HCT116 (cell line): ENCODE measurements at regions not wholly inside any gene's neighbourhood (a gene's known extent, or its start where the extent isn't known, plus 50 kb on each side); places are given as distances from the start of the nearest gene placed in this dataset.
"Not testable (repeated sequence)": the region's sequence is repeated elsewhere in the genome, so short reads cannot be mapped to it uniquely, and the experiment has no call there.

Experiments used
- ATAC-seq: fragments of 200-7000 bp; cut with Tn5 transposase; 2 replicates; pipeline ENCODE4 v1.9.1; 2020; ENCODE audit warnings: mild to moderate bottlenecking, moderate library complexity
- BruUV-seq: library from RNA; stranded (reverse); fragments of 400-500 nt; replicated peaks from 2 replicates; lab custom pipeline; 2021; lab: Mats Ljungman, UMichigan
- CTCF ChIA-PET: fragments of 300-600 bp; sonication (Branson Sonifier 250); formaldehyde crosslinking; loops from one replicate; lab custom pipeline; 2021; ENCODE audit warnings: antibody characterized with exemption; lab: Charles Lee
- POLR2A ChIA-PET: fragments of 300-600, 350-600 bp; sonication (Branson Sonifier 250); formaldehyde crosslinking; loops from one replicate; lab custom pipeline; 2021; ENCODE audit warnings: antibody characterized with exemption; lab: Charles Lee
- RAD21 ChIA-PET, 2 experiments: fragments of 300-600 bp; sonication (Branson Sonifier 250); formaldehyde crosslinking; loops; one replicate each; lab custom pipeline; 2023; ENCODE audit warnings: low total read pairs in 2 of 2; ENCODE audit not compliant: uncharacterized antibody in 2 of 2, unreplicated experiment in 2 of 2, low non-redundant PET in 1 of 2; lab: Charles Lee
- DNase-seq: peaks from one replicate; pipeline ENCODE4 v3.0.0-alpha.2; 2010; ENCODE audit warnings: low read depth, low spot score
- H2AFZ ChIP-seq: fragments of 200-600 bp; shearing (Covaris generic), sonication (generic); 2 replicates; pipeline ENCODE4 v1.6.1; 2017; ENCODE audit warnings: low read depth, mixed run types, mixed read lengths, antibody characterized with exemption, low read length; ENCODE audit not compliant: poor library complexity, severe bottlenecking
- H3K27ac ChIP-seq: 2 replicates; pipeline ENCODE4 v1.5.1; 2012; ENCODE audit warnings: low read depth, low read length
- H3K27me3 ChIP-seq: fragments of 200-600 bp; sonication (generic); 2 replicates; pipeline ENCODE4 v1.6.1; 2016; ENCODE audit warnings: mixed run types, low read length, mixed read lengths; ENCODE audit not compliant: insufficient read depth
- H3K36me3 ChIP-seq, 2 experiments: fragments of 200-500 bp in 1 of 2; fragments of 200-600 bp in 1 of 2; sonication (Bioruptor generic) in 1 of 2; sonication (generic) in 1 of 2; 2 replicates each; pipeline versions ENCODE4 v1.5.1 to v1.6.1; 2014 to 2016; ENCODE audit warnings: low read length in 2 of 2, inconsistent platforms in 1 of 2, mixed read lengths in 1 of 2, mixed run types in 1 of 2; ENCODE audit not compliant: insufficient read depth in 2 of 2, control insufficient read depth in 1 of 2
- H3K4me1 ChIP-seq, 2 experiments: fragments of 200-600 bp in 1 of 2; sonication (generic) in 1 of 2; 2 replicates each; pipeline versions ENCODE4 v1.5.1 to v1.6.1; 2012 to 2017; ENCODE audit warnings: low read length in 2 of 2, inconsistent platforms in 1 of 2, mild to moderate bottlenecking in 1 of 2, mixed read lengths in 1 of 2, mixed run types in 1 of 2, moderate library complexity in 1 of 2; ENCODE audit not compliant: insufficient read depth in 2 of 2, control insufficient read depth in 1 of 2
- H3K4me2 ChIP-seq: fragments of 200-600 bp; sonication (generic); 2 replicates; pipeline ENCODE4 v1.6.1; 2017; ENCODE audit warnings: mixed run types, low read length, mixed read lengths
- H3K4me3 ChIP-seq, 2 experiments: fragments of 200-600 bp in 1 of 2; sonication (generic) in 1 of 2; replicated peaks in 1 of 2; 2 replicates each; pipeline ENCODE4 v1.5.1; 2011 to 2016; ENCODE audit warnings: low read length in 2 of 2, control low read depth in 1 of 2, low read depth in 1 of 2, mild to moderate bottlenecking in 1 of 2, mixed read lengths in 1 of 2, mixed run types in 1 of 2
- H3K79me2 ChIP-seq: fragments of 200-600 bp; sonication (generic); 2 replicates; pipeline ENCODE4 v1.6.1; 2017; ENCODE audit warnings: mild to moderate bottlenecking, mixed run types, low read length, moderate library complexity, mixed read lengths; ENCODE audit not compliant: insufficient read depth
- H3K9ac ChIP-seq: fragments of 200-600 bp; sonication (generic); 2 replicates; pipeline ENCODE4 v1.6.1; 2016; ENCODE audit warnings: low read length, mixed read lengths
- H3K9me2 ChIP-seq: fragments of 200-600 bp; sonication (generic), shearing (Covaris generic); 2 replicates; pipeline ENCODE4 v1.6.1; 2017; ENCODE audit warnings: mixed run types, mild to moderate bottlenecking, moderate library complexity; ENCODE audit not compliant: insufficient read depth
- H3K9me3 ChIP-seq, 2 experiments: fragments of 200-500 bp in 1 of 2; fragments of 200-600 bp in 1 of 2; sonication (Bioruptor generic) in 1 of 2; sonication (generic) in 1 of 2; 2 replicates each; pipeline ENCODE4 v1.6.1; 2014 to 2017; ENCODE audit warnings: low read length in 2 of 2, mixed read lengths in 2 of 2, inconsistent platforms in 1 of 2, low read depth in 1 of 2, mild to moderate bottlenecking in 1 of 2, mixed run types in 1 of 2, moderate library complexity in 1 of 2; ENCODE audit not compliant: control insufficient read depth in 1 of 2, insufficient read depth in 1 of 2
- H4K20me1 ChIP-seq: fragments of 200-600 bp; sonication (generic), shearing (Covaris generic); 2 replicates; pipeline ENCODE4 v1.6.1; 2017; ENCODE audit warnings: mixed run types, mild to moderate bottlenecking, moderate library complexity; ENCODE audit not compliant: insufficient read depth
- CBX3 ChIP-seq: IDR thresholded peaks from 2 replicates; pipeline ENCODE4 v1.6.1; 2012; ENCODE audit warnings: low read depth
- CEBPB ChIP-seq: IDR thresholded peaks from 2 replicates; pipeline ENCODE4 v1.6.1; 2012; ENCODE audit warnings: low read depth
- ELF1 ChIP-seq: IDR thresholded peaks from 2 replicates; pipeline ENCODE4 v1.6.1; 2012; ENCODE audit warnings: low read depth, borderline replicate concordance
- EZH2 ChIP-seq: fragments of 200-600 bp; sonication (generic); IDR thresholded peaks from 2 replicates; pipeline ENCODE4 v1.6.1; 2017; ENCODE audit warnings: antibody characterized with exemption, mixed run types
- EZH2phosphoT487 ChIP-seq: fragments of 200-600 bp; IDR thresholded peaks from 2 replicates; pipeline ENCODE4 v1.6.1; 2018; ENCODE audit warnings: antibody characterized with exemption, borderline replicate concordance
- JUND ChIP-seq: IDR thresholded peaks from 2 replicates; pipeline ENCODE4 v1.6.1; 2012
- MAX ChIP-seq: IDR thresholded peaks from 2 replicates; pipeline ENCODE4 v1.6.1; 2012
- POLR2AphosphoS5 ChIP-seq: IDR thresholded peaks from 2 replicates; pipeline ENCODE4 v1.6.1; 2011; ENCODE audit warnings: mild to moderate bottlenecking, low read depth, low read length, moderate library complexity
- RAD21 ChIP-seq: IDR thresholded peaks from 2 replicates; pipeline ENCODE4 v1.6.1; 2012; ENCODE audit warnings: low read depth, mild to moderate bottlenecking
- SP1 ChIP-seq: IDR thresholded peaks from 2 replicates; pipeline ENCODE4 v1.6.1; 2012; ENCODE audit warnings: low read depth
- SRF ChIP-seq: IDR thresholded peaks from 2 replicates; pipeline ENCODE4 v1.6.1; 2012; ENCODE audit warnings: low read depth
- TCF7L2 ChIP-seq: IDR thresholded peaks from 2 replicates; pipeline ENCODE4 v1.7.0; 2011; ENCODE audit warnings: borderline replicate concordance, inconsistent platforms; ENCODE audit not compliant: insufficient read depth, insufficient read length; ENCODE audit errors: extremely low read depth
- ZBTB33 ChIP-seq: IDR thresholded peaks from 2 replicates; pipeline ENCODE4 v1.6.1; 2011; ENCODE audit warnings: mild to moderate bottlenecking, low read length, moderate library complexity; ENCODE audit not compliant: insufficient replicate concordance; ENCODE audit errors: extremely low read depth
- ZFX ChIP-seq: fragments of 450-650 bp; IDR thresholded peaks from 2 replicates; pipeline ENCODE4 v1.6.1; 2017
- ZNF274 ChIP-seq: fragments of 200-500 bp; sonication (Bioruptor generic); IDR thresholded peaks from 2 replicates; pipeline ENCODE4 v1.6.1; 2014; ENCODE audit warnings: mild to moderate bottlenecking, low read depth, low read length, inconsistent platforms
- intact Hi-C: fragments of 100-400 bp; cut with micrococcal nuclease; formaldehyde crosslinking; loops from 2 replicates; pipeline ENCODE4 v1.10.0; 2022
- TF ChIP-seq, protein P1 (sequence below), 3 experiments: fragments of 200-600 bp in 1 of 3; sonication (generic) in 1 of 3; IDR thresholded peaks in 2 of 3; conservative IDR thresholded peaks in 1 of 3; 2 replicates each; pipeline ENCODE4 v1.5.1; 2012 to 2017; ENCODE audit warnings: low read depth in 2 of 3, low read length in 2 of 3, antibody characterized with exemption in 1 of 3, borderline replicate concordance in 1 of 3, control low read depth in 1 of 3, mild to moderate bottlenecking in 1 of 3, mixed read lengths in 1 of 3, mixed run types in 1 of 3, moderate library complexity in 1 of 3; ENCODE audit not compliant: insufficient read depth in 1 of 3

DNA sequence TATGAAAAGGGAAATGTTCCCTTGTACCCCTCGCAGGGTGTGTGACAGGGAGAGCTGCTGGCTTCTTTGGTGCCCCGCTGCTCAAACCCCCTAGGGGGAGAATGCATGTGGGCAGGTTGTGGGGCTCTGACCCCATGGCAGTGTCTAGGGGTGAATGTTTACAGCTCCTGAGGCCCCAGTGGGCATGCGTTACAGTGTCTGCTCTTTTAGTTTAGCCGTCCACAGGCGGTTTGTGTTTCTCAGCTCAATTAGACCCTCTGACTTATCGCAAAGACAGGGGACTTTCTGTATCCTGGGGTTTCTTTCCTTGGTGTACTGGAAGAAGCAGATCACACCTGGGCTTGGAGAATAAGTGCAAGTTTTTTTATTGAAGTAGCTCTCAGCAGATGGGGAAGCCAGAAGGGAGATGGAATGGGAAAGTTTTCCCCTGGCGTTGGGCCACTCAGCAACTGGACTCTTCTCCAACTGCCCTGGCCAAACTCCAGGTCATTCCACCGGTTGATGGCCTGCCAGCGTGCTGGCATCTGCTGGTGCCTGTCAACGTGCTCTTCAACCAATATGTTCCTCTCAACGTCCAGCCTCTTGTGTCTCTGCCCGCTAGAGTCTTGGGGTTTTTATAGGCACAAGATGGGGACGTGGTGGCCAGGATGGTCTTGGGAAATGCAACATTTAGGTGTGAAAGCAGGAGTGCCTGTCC is 720.9 kb downstream of the FSCB start:
- H3K4me2 ChIP-seq = no peak overlapping the region
- no peaks in the 10 kb centered on the region for H3K9me2 ChIP-seq
- POLR2A ChIA-PET = no interaction called here
- H3K4me3 ChIP-seq = no peak overlapping the region
- BruUV-seq = no TSS peak
- TF ChIP-seq CBX3 (no peak), SRF (no peak), ZBTB33 (no peak), CEBPB (no peak), EZH2 (no peak), ELF1 (no peak), ZFX (no peak), JUND (no peak), ZNF274 (no peak), EZH2phosphoT487 (no peak), SP1 (no peak), POLR2AphosphoS5 (no peak), MAX (no peak), TCF7L2 (no peak), RAD21 (no peak)
- TF ChIP-seq, protein P1, sequence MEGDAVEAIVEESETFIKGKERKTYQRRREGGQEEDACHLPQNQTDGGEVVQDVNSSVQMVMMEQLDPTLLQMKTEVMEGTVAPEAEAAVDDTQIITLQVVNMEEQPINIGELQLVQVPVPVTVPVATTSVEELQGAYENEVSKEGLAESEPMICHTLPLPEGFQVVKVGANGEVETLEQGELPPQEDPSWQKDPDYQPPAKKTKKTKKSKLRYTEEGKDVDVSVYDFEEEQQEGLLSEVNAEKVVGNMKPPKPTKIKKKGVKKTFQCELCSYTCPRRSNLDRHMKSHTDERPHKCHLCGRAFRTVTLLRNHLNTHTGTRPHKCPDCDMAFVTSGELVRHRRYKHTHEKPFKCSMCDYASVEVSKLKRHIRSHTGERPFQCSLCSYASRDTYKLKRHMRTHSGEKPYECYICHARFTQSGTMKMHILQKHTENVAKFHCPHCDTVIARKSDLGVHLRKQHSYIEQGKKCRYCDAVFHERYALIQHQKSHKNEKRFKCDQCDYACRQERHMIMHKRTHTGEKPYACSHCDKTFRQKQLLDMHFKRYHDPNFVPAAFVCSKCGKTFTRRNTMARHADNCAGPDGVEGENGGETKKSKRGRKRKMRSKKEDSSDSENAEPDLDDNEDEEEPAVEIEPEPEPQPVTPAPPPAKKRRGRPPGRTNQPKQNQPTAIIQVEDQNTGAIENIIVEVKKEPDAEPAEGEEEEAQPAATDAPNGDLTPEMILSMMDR (IDR thresholded peaks at IDR 0.05 in 2 of 3, conservative IDR thresholded peaks at IDR 0.05 in 1 of 3; ENCODE audit: borderline replicate concordance in 1 of 3, insufficient read depth in 1 of 3, low read depth in 2 of 3, low read length in 2 of 3) = no peak
- TF ChIP-seq, all 23 proteins: peak for 0
- H3K9me3 ChIP-seq = no peaks in the 10 kb centered on the region
- no peaks in the 10 kb centered on the region for H4K20me1 ChIP-seq
- H3K9ac ChIP-seq = no peak overlapping the region
- no peak for ATAC-seq
- ChIA-PET RAD21 (no interaction called here), CTCF (no interaction called here)
- no peak for DNase-seq
- no peaks in the 10 kb centered on the region for H3K27me3 ChIP-seq
- intact Hi-C loops = no loop called here
- H3K4me1 ChIP-seq = no peaks in the 10 kb centered on the region
- no peak overlapping the region for H3K27ac ChIP-seq
- H3K36me3 ChIP-seq = no peaks in the 10 kb centered on the region
- no peaks in the 10 kb centered on the region for H3K79me2 ChIP-seq
- no peak overlapping the region for H2AFZ ChIP-seq

GRCh38 chr14:43784432-43784831 is 722.7 kb downstream of the FSCB start:
- H3K36me3 ChIP-seq, H3K9ac ChIP-seq, CTCF ChIA-PET, H3K9me3 ChIP-seq, H4K20me1 ChIP-seq, DNase-seq, RAD21 ChIA-PET, H3K4me3 ChIP-seq, H3K27me3 ChIP-seq, H3K9me2 ChIP-seq, H3K4me2 ChIP-seq, POLR2A ChIA-PET, H3K79me2 ChIP-seq, intact Hi-C loops, ATAC-seq, H2AFZ ChIP-seq, H3K4me1 ChIP-seq, BruUV-seq, H3K27ac ChIP-seq: not testable (repeated sequence)
